Hepatocyte (in vitro differentiated cells): ENCODE measurements at regions not wholly inside any gene's neighbourhood (a gene's known extent, or its start where the extent isn't known, plus 50 kb on each side); places are given as distances from the start of the nearest gene placed in this dataset.

Source experiments
- CTCF ChIP-seq: fragments of 200-600 bp; sonication (generic); IDR thresholded peaks from 2 replicates; pipeline ENCODE4 v1.5.1; 2016; ENCODE audit warnings: antibody characterized with exemption, mild to moderate bottlenecking; ENCODE audit not compliant: poor library complexity
- EZH2 ChIP-seq: fragments of 200-600 bp; sonication (generic); IDR thresholded peaks from 2 replicates; pipeline ENCODE4 v1.6.1; 2016; ENCODE audit warnings: antibody characterized with exemption, mild to moderate bottlenecking, borderline replicate concordance
- EZH2phosphoT487 ChIP-seq: fragments of 200-600 bp; sonication (generic); IDR thresholded peaks from one replicate; pipeline ENCODE4 v1.6.1; 2018; ENCODE audit warnings: antibody characterized with exemption, mild to moderate bottlenecking, low read depth, moderate library complexity; ENCODE audit not compliant: unreplicated experiment, severe bottlenecking

GRCh38 chr16:54544553-54545180 is 258.1 kb upstream of the IRX3 start:
- TF ChIP-seq CTCF (no peak), EZH2 (no peak), EZH2phosphoT487 (no peak)
